Esophagus squamous epithelium (tissue), 5 donors: ENCODE measurements at regions not wholly inside any gene's neighbourhood (a gene's known extent, or its start where the extent isn't known, plus 50 kb on each side); places are given as distances from the start of the nearest gene placed in this dataset.

ENCODE experiments used
- DNase-seq: peaks from one replicate; lab custom pipeline; 2025; lab: John Stamatoyannopoulos, UW
- H3K27ac ChIP-seq, 4 donors: fragments of 200-600 bp; sonication (generic); one replicate each; pipeline ENCODE4 v1.5.1; 2016 to 2019; ENCODE audit warnings: mild to moderate bottlenecking in 1 of 4
- H3K27me3 ChIP-seq, 4 donors: fragments of 200-600 bp; sonication (generic); 1 replicate in 3 of 4; 2 replicates in 1 of 4; pipeline versions ENCODE4 v1.5.1 to v1.6.0; 2017 to 2021; ENCODE audit warnings: antibody characterized with exemption in 1 of 4
- H3K36me3 ChIP-seq, 3 donors: fragments of 200-600 bp; sonication (generic); one replicate each; pipeline ENCODE4 v1.5.1; 2016 to 2019
- H3K4me1 ChIP-seq, 3 donors: fragments of 200-600 bp; sonication (generic); one replicate each; pipeline ENCODE4 v1.5.1; 2017 to 2019
- H3K4me3 ChIP-seq, 4 donors: fragments of 200-600 bp; sonication (generic); 1 replicate in 3 of 4; 2 replicates in 1 of 4; pipeline ENCODE4 v1.5.1; 2016 to 2019; ENCODE audit warnings: mild to moderate bottlenecking in 2 of 4, moderate library complexity in 1 of 4
- H3K9me3 ChIP-seq, 3 donors: fragments of 200-600 bp; sonication (generic); one replicate each; pipeline ENCODE4 v1.5.1; 2016 to 2019
- CTCF ChIP-seq, 6 experiments: fragments of 450-650 bp in 4 of 6; fragments of 200-600 bp in 2 of 6; sonication (generic) in 2 of 6; IDR thresholded peaks; one replicate each; pipeline ENCODE4 v1.5.1; 2016 to 2019; ENCODE audit warnings: antibody characterized with exemption in 6 of 6, mild to moderate bottlenecking in 4 of 6, moderate library complexity in 4 of 6
- POLR2A ChIP-seq, 4 donors: fragments of 450-650 bp; IDR thresholded peaks; one replicate each; pipeline ENCODE4 v1.6.1; 2017; ENCODE audit warnings: antibody characterized with exemption in 4 of 4, mild to moderate bottlenecking in 4 of 4, moderate library complexity in 3 of 4
- WGBS, 2 donors: methylation state at CpG; one replicate each; pipeline ENCODE4 v1.1.5; 2018; 5-methylcytosine and 5-hydroxymethylcytosine counted together
- intact Hi-C: fragments of 100-400 bp; cut with DNase I; formaldehyde crosslinking; loops from one replicate; pipeline ENCODE4 v1.15.0; 2022
- donor health status: DM: yes; HTN: yes; CAD: no.

DNA sequence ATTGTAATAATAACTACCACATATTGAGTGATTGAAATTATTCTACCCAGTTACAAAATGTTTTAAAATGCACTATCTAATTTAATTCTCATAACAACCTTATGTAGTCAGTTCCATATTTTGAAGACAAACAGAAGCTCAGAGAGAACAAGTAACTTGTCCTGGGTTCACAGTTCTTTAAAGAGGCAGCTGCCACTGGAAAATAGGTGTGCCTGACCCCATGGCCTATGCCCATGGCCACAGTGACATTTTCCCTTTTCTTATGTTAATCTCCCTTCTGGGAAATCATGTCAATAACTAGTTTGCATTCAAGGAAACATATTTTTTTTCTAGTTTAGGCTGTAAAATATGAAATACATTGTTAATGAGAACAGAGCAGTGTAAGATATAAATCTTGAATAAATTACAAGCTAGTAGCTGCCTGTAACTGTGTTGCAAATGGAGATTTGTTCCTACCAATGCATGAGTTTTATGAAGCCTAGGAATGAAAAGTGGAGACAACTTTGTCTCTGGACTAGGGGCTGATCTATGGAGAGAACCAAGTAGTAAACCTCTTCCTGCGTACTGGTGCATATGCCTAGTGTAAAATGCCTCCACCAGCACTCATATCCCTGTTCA lies 1018.0 kb downstream of the NTRK3 start:
- Histone ChIP-seq H3K4me3 (no peak overlapping the region), H3K36me3 (no peaks in the 10 kb centered on the region), H3K4me1 (no peaks in the 10 kb centered on the region), H3K9me3 (peaks cover 0 to 11% (median 0%) of the 10 kb centered on the region in 3 donors), H3K27me3 (no peaks in the 10 kb centered on the region), H3K27ac (no peak overlapping the region)
- intact Hi-C loops: no loop called here
- TF ChIP-seq POLR2A (IDR thresholded peaks at IDR 0.05) (no peak), CTCF (IDR thresholded peaks at IDR 0.05) (no peak)
- no peak for DNase-seq
- 44 to 67% methylated on average over 1 of the region's 1 CpG for WGBS, 2 donors

DNA sequence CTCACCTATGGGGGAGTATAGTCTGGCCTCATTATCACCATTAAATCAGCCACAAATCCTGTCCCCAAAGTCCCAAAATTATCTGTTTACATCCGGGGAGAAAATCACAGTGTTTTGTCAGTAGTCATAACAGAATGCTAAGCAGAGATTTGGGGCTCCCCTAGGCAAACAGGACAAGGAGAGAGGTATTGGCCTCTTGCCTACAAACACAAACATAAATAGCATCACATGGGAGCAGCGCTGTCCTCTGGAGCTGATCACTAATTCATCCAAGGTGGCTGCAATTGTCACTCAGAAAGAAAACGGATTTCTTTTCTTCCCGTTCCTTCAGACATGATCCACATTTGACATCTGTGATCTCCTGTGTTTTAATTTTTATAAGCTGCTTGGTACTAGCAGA lies 1028.1 kb downstream of the NTRK3 start:
- no peak for DNase-seq
- Histone ChIP-seq H3K27ac (no peak overlapping the region), H3K4me1 (no peaks in the 10 kb centered on the region), H3K9me3 (no peaks in the 10 kb centered on the region), H3K36me3 (no peaks in the 10 kb centered on the region), H3K4me3 (no peak overlapping the region), H3K27me3 (no peaks in the 10 kb centered on the region)
- intact Hi-C loops: no loop called here
- no peak for TF ChIP-seq POLR2A (IDR thresholded peaks at IDR 0.05)
- TF ChIP-seq CTCF (IDR thresholded peaks at IDR 0.05): no peak
- 59 to 60% methylated on average over 4 of the region's 4 CpGs for WGBS, 2 donors

GRCh38 chr15:87227846-87228245 lies 1028.7 kb downstream of the NTRK3 start:
- WGBS, 2 donors: 40 to 53% methylated on average over 4 of the region's 4 CpGs
- Histone ChIP-seq H3K36me3 (no peaks in the 10 kb centered on the region), H3K27me3 (no peaks in the 10 kb centered on the region), H3K4me1 (no peaks in the 10 kb centered on the region), H3K9me3 (no peaks in the 10 kb centered on the region), H3K27ac (no peak overlapping the region), H3K4me3 (no peak overlapping the region)
- TF ChIP-seq CTCF (IDR thresholded peaks at IDR 0.05): no peak
- no peak for TF ChIP-seq POLR2A (IDR thresholded peaks at IDR 0.05)
- DNase-seq: no peak
- intact Hi-C loops: no loop called here

- H3K27ac ChIP-seq: no peak overlapping the region
- WGBS, 2 donors: 80 to 93% methylated on average over 2 of the region's 2 CpGs
- no peak for TF ChIP-seq CTCF (IDR thresholded peaks at IDR 0.05)
- no peak for TF ChIP-seq POLR2A (IDR thresholded peaks at IDR 0.05)
- no peak for DNase-seq
- intact Hi-C loops: no loop called here
- H3K4me3 ChIP-seq: no peak overlapping the region
- no peaks in the 10 kb centered on the region for H3K4me1 ChIP-seq
- H3K36me3 ChIP-seq: no peaks in the 10 kb centered on the region
- no peaks in the 10 kb centered on the region for H3K9me3 ChIP-seq
- H3K27me3 ChIP-seq: no peaks in the 10 kb centered on the region
These were observed 1031.1 kb downstream of the NTRK3 start for GRCh38 chr15:87225436-87225835.

GRCh38 chr15:87224404-87224803 lies 1032.1 kb downstream of the NTRK3 start:
- Histone ChIP-seq H3K4me3 (no peak overlapping the region), H3K27me3 (no peaks in the 10 kb centered on the region), H3K27ac (no peak overlapping the region), H3K9me3 (no peaks in the 10 kb centered on the region), H3K4me1 (no peaks in the 10 kb centered on the region), H3K36me3 (no peaks in the 10 kb centered on the region)
- WGBS, 2 donors: 60 to 61% methylated on average over 3 of the region's 3 CpGs
- intact Hi-C loops: no loop called here
- DNase-seq: no peak
- TF ChIP-seq POLR2A (IDR thresholded peaks at IDR 0.05) (no peak), CTCF (IDR thresholded peaks at IDR 0.05) (no peak)
